DMS153 (cell line): ENCODE measurements at regions not wholly inside any gene's neighbourhood (a gene's known extent, or its start where the extent isn't known, plus 50 kb on each side); places are given as distances from the start of the nearest gene placed in this dataset.

Source experiments
- DNase-seq: peaks from one replicate; lab custom pipeline; 2025; lab: John Stamatoyannopoulos, UW

GRCh38 chr5:167232675-167233311 is 1058.7 kb upstream of the WWC1 start:
- DNase-seq = no peak

GRCh38 chr5:167233507-167234220 is 1057.8 kb upstream of the WWC1 start:
- DNase-seq = no peak

GRCh38 chr5:167241436-167242067 is 1049.9 kb upstream of the WWC1 start:
- no peak for DNase-seq

- DNase-seq = no peak
Observed at GRCh38 chr5:167242701-167243100, 1048.7 kb upstream of the WWC1 start.

GRCh38 chr5:167243463-167243862 is 1048.0 kb upstream of the WWC1 start:
- no peak for DNase-seq

GRCh38 chr5:167244583-167244982 is 1046.9 kb upstream of the WWC1 start:
- DNase-seq = no peak

GRCh38 chr5:167245868-167246267 is 1045.6 kb upstream of the WWC1 start:
- DNase-seq = no peak

- no peak for DNase-seq
Observed at GRCh38 chr5:167247816-167248215, 1043.6 kb upstream of the WWC1 start.

GRCh38 chr5:167248257-167248656 is 1043.2 kb upstream of the WWC1 start:
- DNase-seq = no peak

GRCh38 chr5:167250996-167251395 is 1040.4 kb upstream of the WWC1 start:
- no peak for DNase-seq

- no peak for DNase-seq
Observed at GRCh38 chr5:167254132-167254531, 1037.3 kb upstream of the WWC1 start.

- no peak for DNase-seq
Observed at GRCh38 chr5:167255926-167256325, 1035.5 kb upstream of the WWC1 start.

GRCh38 chr5:167259806-167260205 is 1031.6 kb upstream of the WWC1 start:
- DNase-seq = no peak

GRCh38 chr5:167261309-167262100 is 1029.9 kb upstream of the WWC1 start:
- no peak for DNase-seq

- no peak for DNase-seq
Observed at GRCh38 chr5:167263185-167263584, 1028.3 kb upstream of the WWC1 start.

- no peak for DNase-seq
Observed at GRCh38 chr5:167264348-167264747, 1027.1 kb upstream of the WWC1 start.

- DNase-seq = no peak
Observed at GRCh38 chr5:167268337-167268736, 1023.1 kb upstream of the WWC1 start.

GRCh38 chr5:167269146-167269545 is 1022.3 kb upstream of the WWC1 start:
- DNase-seq = no peak

- no peak for DNase-seq
Observed at GRCh38 chr5:167271081-167271480, 1020.4 kb upstream of the WWC1 start.

GRCh38 chr5:167271511-167271910 is 1019.9 kb upstream of the WWC1 start:
- no peak for DNase-seq

- no peak for DNase-seq
Observed at GRCh38 chr5:167280111-167280510, 1011.3 kb upstream of the WWC1 start.

GRCh38 chr5:167281925-167282324 is 1009.5 kb upstream of the WWC1 start:
- no peak for DNase-seq

- DNase-seq = no peak
Observed at GRCh38 chr5:167283691-167284090, 1007.8 kb upstream of the WWC1 start.
